CMK (cell line): ENCODE measurements at regions not wholly inside any gene's neighbourhood (a gene's known extent, or its start where the extent isn't known, plus 50 kb on each side); places are given as distances from the start of the nearest gene placed in this dataset.

ENCODE experiments used
- DNase-seq: peaks from one replicate; pipeline ENCODE4 v3.0.0-alpha.2; 2010; ENCODE audit warnings: low read depth

DNA sequence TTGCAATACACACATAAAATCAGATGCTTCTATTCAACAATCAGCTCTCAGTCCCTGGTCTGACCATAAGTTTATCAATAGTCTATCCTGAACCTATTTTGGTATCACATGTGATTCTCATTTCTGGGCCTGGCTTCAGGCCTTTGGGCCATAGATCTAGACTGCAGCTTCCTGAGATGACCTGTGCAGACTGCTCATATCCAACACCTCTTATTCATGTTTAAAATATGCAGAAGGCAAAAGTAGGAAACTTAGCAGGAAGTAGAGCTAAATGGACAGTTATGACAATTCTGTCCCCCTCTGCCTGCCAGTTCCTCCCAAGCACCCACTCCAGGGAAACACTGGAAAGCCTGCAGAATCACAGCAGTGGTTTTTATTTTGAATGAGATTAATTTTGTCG, 53.3 kb downstream of the C7orf25 start:
- DNase-seq = no peak

DNA sequence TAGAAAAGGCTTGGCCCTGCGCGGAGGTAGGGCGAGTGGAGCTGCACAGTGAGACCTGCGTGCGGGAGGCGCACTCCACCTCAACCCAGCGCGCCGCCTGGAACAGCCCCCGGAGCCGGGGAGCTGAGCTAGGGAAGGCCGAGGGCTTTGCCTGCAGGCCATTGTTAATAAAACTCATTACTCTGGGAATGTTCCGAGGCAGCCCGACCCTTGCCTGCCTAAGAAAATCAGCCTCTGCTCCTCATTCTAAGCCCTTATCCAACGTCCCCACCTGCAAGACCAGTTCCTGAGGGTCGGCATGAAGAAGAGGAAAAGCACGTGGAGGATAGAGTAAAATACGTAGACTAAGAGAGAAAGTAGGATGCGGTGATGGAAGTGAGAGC, 55.3 kb downstream of the C7orf25 start:
- DNase-seq = no peak

DNA sequence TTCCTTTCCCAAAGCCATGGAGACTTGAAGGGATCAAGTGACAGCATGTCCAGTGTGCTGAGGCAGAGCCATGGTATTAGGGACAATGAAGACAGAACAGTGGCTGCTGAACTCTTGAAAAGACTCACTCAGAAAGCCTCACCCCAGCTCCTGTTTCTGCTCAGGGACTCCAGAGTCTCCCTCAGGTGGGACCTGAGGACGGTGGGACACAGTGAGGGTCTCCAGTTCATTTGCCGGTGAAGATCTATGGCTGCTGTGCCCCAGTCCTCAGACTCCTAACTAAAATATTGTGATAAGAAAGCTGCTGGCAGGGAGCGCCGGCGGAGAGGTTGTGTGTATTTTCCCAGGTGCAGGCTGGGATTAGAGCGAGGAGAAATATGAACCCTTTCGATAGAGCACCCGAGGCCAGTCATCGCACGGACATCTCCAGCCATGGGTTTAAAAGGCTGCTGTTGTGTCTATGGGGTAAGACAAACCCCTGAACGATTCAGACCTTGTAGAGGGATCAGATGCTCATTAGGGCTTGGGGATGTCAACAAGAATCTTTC, 57.2 kb downstream of the C7orf25 start:
- DNase-seq = no peak

DNA sequence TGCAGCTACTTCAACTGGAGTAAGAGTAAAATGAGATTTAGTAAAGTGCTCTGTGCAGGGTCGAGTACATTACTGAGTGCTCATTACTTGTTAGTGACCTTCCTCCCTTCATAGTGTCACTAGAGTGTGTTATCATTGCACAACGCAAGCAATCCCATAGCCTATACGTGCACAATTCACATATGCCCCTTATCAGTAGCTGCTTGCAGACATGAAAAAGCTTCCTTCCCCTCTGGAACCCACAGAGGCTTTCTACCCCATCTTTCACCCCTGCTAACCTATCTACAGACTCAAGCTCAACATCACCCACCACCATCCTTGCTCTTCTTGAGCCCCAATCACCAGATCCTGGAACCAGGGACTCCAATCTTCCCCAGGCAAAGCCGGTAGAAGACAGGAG, 59.3 kb downstream of the C7orf25 start:
- peak; percentile 80 for DNase-seq

DNA sequence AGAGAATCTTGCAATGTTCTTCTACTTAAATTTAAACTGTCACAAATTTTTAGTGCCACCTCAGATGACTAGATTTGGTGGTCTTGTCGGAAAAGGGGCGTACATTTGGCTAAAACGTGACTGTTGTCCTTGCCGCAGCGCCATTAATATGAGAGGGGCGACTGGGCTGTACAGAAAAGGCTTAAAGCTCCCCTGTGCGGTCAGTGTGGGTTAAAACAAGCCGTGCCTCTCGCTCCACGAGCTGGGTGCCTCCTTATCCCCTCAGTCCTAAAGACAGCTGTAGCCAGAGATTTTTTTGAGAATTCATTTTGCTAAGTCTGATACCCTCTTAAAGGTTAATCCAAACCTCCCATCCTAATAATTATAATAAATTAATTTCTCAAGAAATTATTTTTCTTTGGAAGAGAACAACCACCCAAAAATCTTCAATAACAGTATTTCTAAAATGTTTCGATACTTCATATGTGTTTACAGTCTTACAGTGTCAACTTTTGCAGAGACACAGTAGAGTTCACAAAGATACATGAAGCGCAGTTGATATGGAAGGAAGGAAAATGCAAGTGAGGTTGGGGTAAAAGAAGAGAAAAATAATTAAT, 68.6 kb downstream of the C7orf25 start:
- no peak for DNase-seq

DNA sequence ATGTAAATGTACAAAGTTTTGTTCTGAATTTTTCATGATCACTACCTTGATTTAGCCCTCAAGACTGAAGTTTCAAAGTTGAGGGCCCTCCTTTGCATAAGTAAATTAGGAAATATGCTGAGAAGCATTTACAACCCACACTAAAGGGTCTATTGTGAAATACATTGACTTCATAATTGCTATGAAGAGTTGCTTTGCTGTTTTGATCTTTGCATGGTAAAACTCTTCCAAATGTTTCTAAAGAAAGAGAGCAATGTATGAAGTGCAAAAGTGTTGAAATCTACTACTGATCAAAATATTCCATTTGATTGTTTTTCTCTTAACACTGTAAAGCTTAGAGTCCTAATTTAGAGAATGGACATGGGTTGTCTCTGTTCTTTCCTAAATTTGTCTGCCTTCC, 77.2 kb downstream of the C7orf25 start:
- no peak for DNase-seq

DNA sequence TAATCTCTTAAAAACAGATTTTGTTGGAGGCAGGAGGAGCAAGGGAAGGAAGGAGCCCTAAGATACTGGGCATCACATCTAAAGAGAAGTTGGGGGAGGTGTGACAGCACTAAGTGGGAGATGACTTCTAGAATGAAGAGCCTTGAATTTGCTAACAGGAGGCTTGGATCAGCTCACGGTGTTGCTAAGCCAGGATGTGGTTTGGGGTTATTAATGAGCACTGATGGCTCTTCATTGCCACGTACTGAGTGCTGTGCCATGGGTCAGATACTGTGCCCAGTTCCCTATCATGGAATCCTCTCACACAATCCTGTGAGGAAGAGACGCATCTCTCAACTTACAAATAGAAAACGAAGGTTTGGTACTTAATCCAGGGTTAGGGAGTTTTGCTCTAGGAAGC, 78.5 kb downstream of the C7orf25 start:
- DNase-seq = no peak

DNA sequence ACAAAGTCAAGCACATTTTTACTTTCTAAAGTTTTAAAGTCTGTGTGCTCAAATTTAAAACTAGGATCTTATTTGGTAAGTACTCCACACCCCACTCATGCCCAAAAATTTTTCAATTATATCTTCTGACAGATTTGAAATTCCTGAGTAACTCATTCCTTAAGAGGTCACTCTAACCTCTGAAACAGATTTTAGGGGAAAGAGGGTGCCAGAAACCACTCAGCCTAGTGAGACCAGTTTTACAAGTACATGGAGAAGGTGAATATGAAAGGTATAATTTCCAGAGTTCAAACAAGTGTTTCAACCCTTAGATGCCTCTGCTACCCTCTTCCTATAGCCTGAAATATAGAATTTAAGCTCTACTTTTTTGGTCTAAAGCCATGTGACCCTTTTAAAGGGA, 79.2 kb downstream of the C7orf25 start:
- DNase-seq = no peak

DNA sequence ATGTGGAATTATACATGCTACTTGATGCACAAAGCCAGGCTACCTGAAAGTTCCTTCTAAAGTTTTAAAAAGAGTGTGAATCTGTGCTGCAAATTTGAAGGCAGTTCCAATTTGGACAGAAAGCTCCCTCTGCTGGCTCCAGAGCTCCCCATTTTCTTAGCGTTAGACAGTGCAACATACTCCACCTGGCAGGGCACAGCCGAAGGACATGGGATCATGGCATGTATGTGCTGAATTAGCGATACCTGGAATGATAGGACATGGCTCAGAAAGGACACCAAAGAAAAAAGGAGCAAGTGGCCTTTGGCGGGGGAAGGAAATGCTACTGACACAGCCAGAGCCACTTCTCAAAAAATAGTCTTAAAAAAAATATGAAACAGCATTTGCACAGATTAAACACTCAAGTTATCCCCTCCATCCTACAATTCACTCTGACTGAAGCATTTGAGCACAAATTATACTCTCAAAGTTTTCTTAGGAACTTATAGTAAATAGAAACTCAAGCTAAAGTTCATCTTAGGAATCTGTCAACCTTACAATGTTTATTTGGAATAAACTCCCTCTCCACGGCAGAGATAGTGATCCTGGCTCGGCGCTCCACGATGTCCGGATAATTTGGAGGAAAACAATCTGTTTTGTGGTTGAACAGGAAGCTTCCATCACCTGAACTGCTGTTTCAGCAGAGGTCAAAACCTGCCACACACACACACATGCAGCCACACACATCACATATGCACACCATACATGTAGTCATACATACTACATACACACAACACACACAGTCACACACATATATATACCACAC, 80.0 kb downstream of the C7orf25 start:
- DNase-seq = no peak

DNA sequence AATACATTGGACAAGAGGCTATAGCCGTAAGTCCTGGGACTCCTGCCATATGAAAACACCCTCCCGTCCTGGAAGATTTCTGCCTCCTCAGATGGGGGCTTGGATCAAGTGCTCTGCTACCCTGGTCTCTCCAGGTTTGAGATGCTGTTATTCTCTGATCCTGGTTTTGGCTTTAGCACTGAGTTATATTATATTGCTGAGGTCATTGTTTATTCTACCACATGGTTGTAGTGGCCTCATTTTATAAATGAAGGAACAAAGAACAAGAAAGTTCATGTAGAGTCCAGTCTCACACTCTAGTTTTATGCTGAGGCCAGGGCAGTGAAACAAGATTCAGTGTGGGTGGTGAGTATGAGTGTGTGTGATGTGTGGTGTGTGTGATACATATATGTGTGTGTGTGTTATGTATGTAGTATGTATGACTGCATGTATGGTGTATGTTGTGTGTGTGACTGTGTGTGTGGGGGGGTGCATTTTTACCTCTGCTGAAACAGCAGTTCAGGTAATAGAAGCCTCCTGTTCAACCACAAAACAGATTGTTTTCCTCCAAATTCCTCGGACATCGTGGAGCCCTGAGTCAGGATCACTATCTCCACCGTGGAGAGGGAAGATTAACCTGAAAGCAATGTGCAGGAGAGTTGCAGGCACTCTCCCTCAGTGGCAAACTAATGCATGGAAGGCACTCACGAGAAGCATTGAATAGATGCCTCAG, 80.7 kb downstream of the C7orf25 start:
- no peak for DNase-seq

DNA sequence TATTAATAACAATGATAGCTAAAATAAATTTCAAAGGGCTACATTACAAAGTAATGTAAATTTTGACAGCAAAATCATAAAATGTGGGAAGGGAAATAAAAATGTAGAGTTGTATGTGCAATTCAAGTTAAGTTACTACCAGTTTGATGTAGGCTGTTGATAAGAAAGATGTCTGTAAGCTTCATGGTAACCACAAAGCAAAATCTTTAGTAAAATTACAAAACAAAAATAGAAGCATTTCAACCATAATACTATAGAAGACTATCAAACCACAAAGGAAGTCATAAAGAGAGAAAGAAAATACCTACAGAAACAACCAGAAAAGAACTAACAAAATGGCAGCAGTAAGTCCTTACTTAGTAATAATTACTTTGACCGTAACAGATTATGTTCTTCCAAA, 99.1 kb downstream of the C7orf25 start:
- no peak for DNase-seq

DNA sequence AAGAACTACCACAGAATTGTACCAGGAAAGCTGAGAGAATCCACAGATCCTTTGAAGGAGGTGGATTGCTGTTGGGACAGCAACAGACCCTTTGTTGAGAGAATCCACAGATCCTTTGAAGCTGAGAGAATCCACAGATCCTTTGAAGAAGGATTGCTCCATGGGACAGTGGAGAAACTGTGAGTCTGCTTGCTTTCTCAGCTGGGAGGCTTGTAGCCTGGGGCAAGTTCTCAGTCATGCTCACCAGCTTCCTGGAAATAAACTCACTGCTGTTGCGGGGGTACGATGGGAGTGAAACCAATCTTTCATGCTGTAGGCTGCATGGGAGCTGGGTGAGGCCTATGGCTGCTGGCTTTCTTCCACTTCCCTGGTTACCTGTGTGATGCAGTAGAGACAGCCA, 106.3 kb downstream of the C7orf25 start:
- no peak for DNase-seq

DNA sequence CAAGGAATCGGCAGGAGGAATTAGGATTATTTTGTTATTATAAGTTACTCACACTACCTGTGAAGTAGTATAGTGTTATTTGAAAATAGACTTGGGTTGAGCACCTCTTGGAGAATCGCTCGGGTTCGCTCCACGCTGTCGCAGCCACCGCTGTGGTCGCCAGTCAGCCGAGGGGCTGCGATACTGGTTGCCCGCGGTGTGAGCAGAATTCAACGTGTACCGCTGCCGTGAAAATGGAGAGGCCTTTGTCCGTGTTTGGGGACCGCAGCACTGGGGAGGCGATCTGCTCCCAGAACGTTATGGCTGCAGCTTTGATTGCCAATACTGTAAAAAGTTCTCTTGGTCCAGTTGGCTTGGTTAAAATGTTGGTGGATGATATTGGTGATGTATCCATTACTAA, 117.2 kb downstream of the C7orf25 start:
- no peak for DNase-seq

DNA sequence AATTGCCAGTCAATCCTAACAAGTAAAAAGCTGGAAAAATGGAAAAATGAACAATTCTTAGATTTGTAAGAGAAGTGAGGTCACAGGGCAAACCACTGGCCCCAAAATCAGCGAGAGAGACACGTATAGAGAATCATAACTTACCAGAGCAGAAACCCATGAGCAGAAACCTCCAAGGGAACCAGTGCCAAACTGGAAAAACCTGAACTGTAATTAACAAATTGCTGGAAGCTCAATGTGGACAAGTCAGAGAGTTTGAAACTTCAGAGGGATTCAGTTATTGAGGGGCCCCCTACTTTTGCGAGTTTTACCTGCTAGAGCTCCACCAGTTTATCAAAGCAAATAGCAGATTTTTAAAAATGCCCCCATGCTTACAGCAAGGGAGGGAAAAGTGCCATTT, 119.0 kb downstream of the C7orf25 start:
- no peak for DNase-seq

DNA sequence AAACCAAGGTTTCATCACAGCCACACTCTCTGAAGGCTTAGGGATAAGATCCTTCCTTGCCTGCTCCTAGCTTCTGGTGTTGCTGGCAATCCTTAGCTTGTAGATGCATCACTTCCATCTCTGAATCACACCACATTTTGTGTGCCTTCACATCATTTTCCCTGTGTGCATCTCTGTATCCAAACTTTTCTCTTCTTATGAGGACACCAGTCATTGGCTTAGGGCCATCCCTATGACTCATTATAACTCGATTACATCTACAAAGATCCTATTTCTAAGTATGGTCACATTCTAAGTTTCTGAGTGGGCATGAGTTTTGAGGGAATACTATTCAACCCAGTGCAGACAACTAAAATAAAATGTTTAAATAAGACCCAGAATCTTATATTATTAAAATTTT, 121.7 kb downstream of the C7orf25 start:
- no peak for DNase-seq

DNA sequence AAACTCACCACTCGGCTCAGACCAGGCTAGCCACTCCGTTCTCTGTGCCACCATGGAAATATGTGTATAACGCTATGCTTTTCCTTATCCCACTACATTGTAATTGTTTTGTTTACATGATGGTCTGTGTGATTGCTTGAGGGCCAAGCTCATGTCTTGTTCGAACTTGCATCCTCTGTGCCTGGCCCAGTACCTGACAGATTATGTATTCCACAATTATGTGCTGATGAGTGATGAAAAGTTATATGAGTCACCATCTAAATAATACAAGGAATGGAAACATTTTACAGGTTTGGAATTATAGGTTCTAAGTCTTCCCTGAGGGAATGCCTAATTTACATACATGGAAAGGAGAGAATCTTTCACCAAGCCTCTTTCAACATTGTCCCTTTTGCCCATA, 137.4 kb downstream of the C7orf25 start:
- no peak for DNase-seq

DNA sequence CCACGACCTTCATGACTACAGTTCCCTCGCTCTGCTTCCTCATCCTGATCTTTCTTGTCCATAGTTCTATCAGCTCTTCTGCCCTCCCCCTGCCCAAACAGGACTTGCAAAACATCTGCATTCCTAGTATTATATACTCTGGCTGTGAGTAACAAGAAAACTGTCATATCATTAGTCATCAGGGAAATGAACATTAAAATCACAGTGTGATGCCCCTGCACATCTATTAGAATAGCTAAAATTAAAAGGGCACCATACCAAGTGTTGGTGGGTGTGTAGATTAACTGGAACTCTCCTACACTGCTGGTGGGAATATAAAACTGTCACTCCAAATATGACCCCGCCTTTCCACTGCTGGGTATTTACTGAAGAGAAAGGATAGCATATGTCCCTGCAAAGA, 141.8 kb downstream of the C7orf25 start:
- DNase-seq = no peak

DNA sequence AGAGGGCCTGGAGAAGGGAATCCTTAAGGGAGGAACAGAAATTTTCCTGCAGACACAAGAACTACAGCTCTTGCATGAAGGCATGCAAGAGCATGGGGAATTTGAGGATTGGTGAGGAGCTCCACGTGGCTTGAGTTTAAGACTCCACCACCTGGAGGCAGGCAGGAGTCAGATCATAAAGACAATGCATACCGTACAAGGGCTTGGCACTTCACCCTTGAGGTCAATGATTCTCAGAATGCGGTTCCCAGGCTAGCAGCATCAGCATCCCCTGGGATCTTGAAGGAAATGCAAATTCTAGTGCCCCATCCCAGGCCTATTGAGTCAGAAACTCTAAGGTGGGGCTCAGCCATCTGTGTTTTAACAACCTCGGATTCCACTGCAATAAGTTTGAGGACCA, 143.8 kb downstream of the C7orf25 start:
- no peak for DNase-seq

DNA sequence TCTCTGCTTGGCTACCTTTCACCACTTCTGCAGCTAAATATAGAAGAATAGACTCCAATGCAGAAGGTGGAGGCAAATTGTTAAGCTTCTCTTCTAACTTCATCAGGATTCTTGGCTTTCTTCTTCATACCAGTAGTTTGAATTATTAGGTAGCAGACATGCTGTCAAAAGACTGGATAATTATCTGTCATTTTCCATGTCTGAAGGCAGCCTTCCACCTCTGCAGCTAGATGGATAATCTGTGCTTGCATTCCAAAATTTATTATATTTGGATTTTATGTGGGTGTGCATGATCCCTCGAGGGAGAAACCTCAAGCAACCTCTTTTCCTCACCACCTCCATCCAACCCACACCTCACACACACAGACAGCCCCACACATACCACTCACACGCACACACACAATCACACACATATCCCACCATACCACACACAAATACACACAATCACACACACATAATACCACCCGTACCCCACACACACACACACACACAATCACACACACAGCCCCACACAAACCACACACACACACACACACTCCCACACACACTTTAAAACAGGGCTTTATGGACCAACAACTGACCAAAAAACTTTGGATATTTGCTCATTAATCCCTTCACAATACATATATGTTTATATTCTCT, 145.0 kb downstream of the C7orf25 start:
- no peak for DNase-seq

DNA sequence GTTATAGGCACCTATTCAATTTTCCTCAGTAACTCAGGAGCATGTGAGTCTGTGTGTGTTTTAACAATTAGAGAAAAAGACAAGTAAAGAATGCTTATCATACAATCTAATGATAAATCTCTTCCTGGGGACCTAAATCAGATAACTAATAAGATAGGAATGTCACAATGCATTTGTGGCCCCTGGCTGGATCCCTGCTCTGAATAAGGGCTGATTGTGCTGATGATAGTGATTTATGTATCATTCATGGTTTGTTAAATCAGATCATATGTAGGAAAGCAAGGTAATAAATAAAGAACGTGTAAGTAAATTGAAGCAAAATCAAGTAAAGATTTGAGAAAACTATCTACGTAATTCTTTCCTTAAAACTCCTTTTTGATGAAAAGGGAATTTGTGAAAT, 145.9 kb downstream of the C7orf25 start:
- no peak for DNase-seq

DNA sequence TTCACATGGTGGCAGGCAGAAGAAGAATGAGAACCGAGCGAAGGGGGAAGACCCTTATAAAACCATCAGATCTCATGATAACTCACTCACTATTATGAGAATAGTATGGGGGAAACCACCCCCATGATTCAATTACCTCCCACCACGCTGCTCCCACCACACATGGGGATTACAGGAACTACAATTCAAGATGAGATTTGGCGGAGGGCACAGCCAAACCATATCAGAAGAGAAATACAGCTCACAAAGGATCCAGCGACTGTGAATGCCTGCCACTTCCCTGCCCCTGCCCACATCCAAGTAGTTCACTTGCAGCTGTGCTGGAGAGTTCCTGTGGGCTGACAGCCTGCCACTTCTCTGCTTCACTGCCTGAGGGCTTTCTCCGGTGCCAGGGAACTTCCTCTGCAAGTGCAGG, 148.7 kb downstream of the C7orf25 start:
- no peak for DNase-seq

DNA sequence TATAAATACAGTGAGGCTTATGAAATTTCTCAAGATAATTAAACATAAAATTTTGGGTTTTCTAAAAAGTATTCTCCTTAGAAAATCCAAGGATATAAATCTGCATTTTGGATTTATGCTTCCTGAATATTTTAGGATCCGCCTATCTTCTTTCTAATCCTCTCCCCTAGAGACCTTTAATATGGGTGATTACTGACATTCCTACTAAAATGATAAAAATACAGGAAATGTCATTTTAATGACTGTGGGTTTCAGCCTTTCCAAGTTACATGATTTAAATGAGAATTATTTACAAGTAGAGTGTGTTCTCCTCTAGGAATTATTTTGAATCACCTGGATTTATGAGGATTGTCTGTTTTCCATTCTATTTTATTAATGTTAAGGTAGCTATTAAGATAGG, 150.4 kb downstream of the C7orf25 start:
- DNase-seq = no peak

DNA sequence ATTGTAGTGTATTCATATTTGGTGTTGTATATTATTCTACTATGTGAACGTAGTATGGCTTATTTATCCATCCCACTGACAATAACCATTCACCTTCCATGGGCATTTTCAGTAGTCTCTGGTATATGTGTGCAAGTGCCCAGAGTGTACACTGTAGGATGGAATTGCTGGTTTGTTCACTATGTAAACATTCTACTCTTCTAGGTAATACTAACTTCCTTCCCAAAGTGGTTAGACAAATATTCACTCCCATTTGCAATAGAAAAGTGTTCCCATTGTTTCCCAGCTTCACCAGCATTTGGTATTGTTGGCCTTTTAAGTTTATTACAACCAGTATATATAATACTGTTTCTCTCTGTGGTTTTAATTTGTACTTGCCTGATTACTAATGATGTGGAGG, 153.7 kb downstream of the C7orf25 start:
- DNase-seq = no peak
